ENCODE measurements at regions not wholly inside any gene's neighbourhood (a gene's known extent, or its start where the extent isn't known, plus 50 kb on each side); places are given as distances from the start of the nearest gene placed in this dataset.

DNA sequence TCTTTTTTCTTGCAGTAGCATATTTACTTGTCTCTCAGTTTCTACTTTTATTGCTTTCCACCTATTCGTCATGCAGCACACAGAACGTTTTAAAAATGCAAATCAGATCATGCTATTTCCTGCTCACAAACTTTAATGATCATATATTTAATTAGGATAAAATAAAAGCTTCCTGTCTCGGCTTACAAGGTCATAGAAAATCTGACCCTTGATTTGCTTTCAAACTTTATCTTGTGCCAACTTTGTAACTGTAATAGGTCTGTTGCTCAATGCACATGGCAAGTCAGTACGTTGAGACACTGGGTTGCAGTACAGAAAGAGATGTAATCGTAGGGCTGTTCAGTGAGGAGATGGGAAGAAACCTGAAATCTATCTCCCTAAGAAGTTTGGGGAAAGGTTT, 95.6 kb upstream of the CSNK1A1L start:
- H3K27me3 ChIP-seq: no peaks in the 10 kb centered on the region
- DNase-seq (ENCODE audit: low spot score in 2 of 2): no peak
- intact Hi-C loops (cut with DNase I; ENCODE audit: low total_unique reads): no loop called here
- no peaks in the 10 kb centered on the region for H3K36me3 ChIP-seq
- H3K9me3 ChIP-seq: no peaks in the 10 kb centered on the region
- H3K4me1 ChIP-seq: no peaks in the 10 kb centered on the region
- no peak overlapping the region for H3K4me3 ChIP-seq
- H3K27ac ChIP-seq: no peak overlapping the region
- TF ChIP-seq POLR2AphosphoS5 (IDR thresholded peaks at IDR 0.05) (no peak), POLR2A (IDR thresholded peaks at IDR 0.05) (no peak)
- TF ChIP-seq, protein P1, sequence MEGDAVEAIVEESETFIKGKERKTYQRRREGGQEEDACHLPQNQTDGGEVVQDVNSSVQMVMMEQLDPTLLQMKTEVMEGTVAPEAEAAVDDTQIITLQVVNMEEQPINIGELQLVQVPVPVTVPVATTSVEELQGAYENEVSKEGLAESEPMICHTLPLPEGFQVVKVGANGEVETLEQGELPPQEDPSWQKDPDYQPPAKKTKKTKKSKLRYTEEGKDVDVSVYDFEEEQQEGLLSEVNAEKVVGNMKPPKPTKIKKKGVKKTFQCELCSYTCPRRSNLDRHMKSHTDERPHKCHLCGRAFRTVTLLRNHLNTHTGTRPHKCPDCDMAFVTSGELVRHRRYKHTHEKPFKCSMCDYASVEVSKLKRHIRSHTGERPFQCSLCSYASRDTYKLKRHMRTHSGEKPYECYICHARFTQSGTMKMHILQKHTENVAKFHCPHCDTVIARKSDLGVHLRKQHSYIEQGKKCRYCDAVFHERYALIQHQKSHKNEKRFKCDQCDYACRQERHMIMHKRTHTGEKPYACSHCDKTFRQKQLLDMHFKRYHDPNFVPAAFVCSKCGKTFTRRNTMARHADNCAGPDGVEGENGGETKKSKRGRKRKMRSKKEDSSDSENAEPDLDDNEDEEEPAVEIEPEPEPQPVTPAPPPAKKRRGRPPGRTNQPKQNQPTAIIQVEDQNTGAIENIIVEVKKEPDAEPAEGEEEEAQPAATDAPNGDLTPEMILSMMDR (IDR thresholded peaks at IDR 0.05): no peak

GRCh38 chr13:37198629-37199028, 93.2 kb upstream of the CSNK1A1L start:
- H3K4me3 ChIP-seq: no peak overlapping the region

GRCh38 chr13:37195621-37196020, 90.2 kb upstream of the CSNK1A1L start:
- Histone ChIP-seq H3K4me3 (no peak overlapping the region), H3K27me3 (no peaks in the 10 kb centered on the region), H3K36me3 (no peaks in the 10 kb centered on the region), H3K4me1 (no peaks in the 10 kb centered on the region), H3K27ac (no peak overlapping the region), H3K9me3 (no peaks in the 10 kb centered on the region)
- DNase-seq (ENCODE audit: low spot score in 2 of 2): no peak
- TF ChIP-seq, protein P1 (IDR thresholded peaks at IDR 0.05): no peak
- intact Hi-C loops (cut with DNase I; ENCODE audit: low total_unique reads): no loop called here

More at GRCh38 chr13:37198629-37199028, 93.2 kb upstream of the CSNK1A1L start:
- Histone ChIP-seq H3K36me3 (no peaks in the 10 kb centered on the region), H3K27me3 (no peaks in the 10 kb centered on the region), H3K27ac (no peak overlapping the region), H3K9me3 (no peaks in the 10 kb centered on the region), H3K4me1 (no peaks in the 10 kb centered on the region)
- TF ChIP-seq POLR2AphosphoS5 (IDR thresholded peaks at IDR 0.05) (no peak), POLR2A (IDR thresholded peaks at IDR 0.05) (no peak)
- TF ChIP-seq, protein P1 (IDR thresholded peaks at IDR 0.05): no peak
- DNase-seq (ENCODE audit: low spot score in 2 of 2): no peak
- intact Hi-C loops (cut with DNase I; ENCODE audit: low total_unique reads): no loop called here

GRCh38 chr13:37194428-37194861, 89.0 kb upstream of the CSNK1A1L start:
- Histone ChIP-seq H3K36me3 (no peaks in the 10 kb centered on the region), H3K4me1 (no peaks in the 10 kb centered on the region), H3K4me3 (no peak overlapping the region), H3K27ac (no peak overlapping the region), H3K9me3 (no peaks in the 10 kb centered on the region), H3K27me3 (no peaks in the 10 kb centered on the region)
- TF ChIP-seq, protein P1 (IDR thresholded peaks at IDR 0.05): no peak
- TF ChIP-seq POLR2A (IDR thresholded peaks at IDR 0.05): no peak
- no peak for TF ChIP-seq POLR2AphosphoS5 (IDR thresholded peaks at IDR 0.05)
- no peak for DNase-seq (ENCODE audit: low spot score in 2 of 2)
- intact Hi-C loops (cut with DNase I; ENCODE audit: low total_unique reads): no loop called here

DNA sequence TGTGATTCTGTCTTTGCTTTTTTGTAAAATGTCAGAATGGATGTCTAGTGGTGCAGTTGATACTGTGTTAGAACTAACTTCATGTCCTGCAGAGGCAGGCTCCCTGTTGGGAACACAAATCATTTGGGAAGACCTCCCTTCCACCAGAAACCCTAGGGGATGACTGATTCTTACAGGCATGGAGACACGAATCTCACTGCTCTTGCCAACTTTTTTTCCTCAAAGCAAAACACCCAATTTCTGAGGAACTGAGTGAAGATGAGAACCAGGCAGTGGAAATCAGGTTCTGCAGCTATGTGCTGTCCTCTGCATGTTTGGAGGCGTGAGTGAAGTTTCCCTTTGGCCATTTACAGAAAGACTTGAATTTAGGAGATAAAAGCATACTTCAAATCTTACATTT, 87.5 kb upstream of the CSNK1A1L start:
- no peaks in the 10 kb centered on the region for H3K36me3 ChIP-seq
- no peak for DNase-seq (ENCODE audit: low spot score in 2 of 2)

More for the DNA sequence above, 87.5 kb upstream of the CSNK1A1L start:
- intact Hi-C loops (cut with DNase I; ENCODE audit: low total_unique reads): no loop called here
- Histone ChIP-seq H3K4me3 (no peak overlapping the region), H3K4me1 (no peaks in the 10 kb centered on the region), H3K9me3 (no peaks in the 10 kb centered on the region), H3K27me3 (no peaks in the 10 kb centered on the region), H3K27ac (no peak overlapping the region)
- TF ChIP-seq, protein P1 (IDR thresholded peaks at IDR 0.05): no peak
